Glutamatergic neuron (in vitro differentiated cells): ENCODE measurements at regions not wholly inside any gene's neighbourhood (a gene's known extent, or its start where the extent isn't known, plus 50 kb on each side); places are given as distances from the start of the nearest gene placed in this dataset.

Experiments
- DNase-seq: peaks from one replicate; pipeline ENCODE4 v3.0.0; 2022
- H3K27ac Mint-ChIP-seq: one replicate; pipeline ENCODE4 v1.8.0; 2020; ENCODE audit warnings: mild to moderate bottlenecking, mixed read lengths, inconsistent platforms; ENCODE audit not compliant: unreplicated experiment
- H3K27me3 Mint-ChIP-seq: one replicate; pipeline ENCODE4 v1.8.0; 2020; ENCODE audit warnings: mild to moderate bottlenecking, moderate library complexity, mixed read lengths, inconsistent platforms; ENCODE audit not compliant: unreplicated experiment
- H3K36me3 Mint-ChIP-seq: one replicate; pipeline ENCODE4 v1.8.0; 2020; ENCODE audit warnings: mild to moderate bottlenecking, mixed read lengths, inconsistent platforms; ENCODE audit not compliant: unreplicated experiment
- H3K4me1 Mint-ChIP-seq: one replicate; pipeline ENCODE4 v1.8.0; 2020; ENCODE audit warnings: mild to moderate bottlenecking, low read depth, mixed read lengths, inconsistent platforms; ENCODE audit not compliant: unreplicated experiment
- H3K4me3 Mint-ChIP-seq: one replicate; pipeline ENCODE4 v1.8.0; 2020; ENCODE audit warnings: mild to moderate bottlenecking, mixed read lengths, inconsistent platforms; ENCODE audit not compliant: unreplicated experiment
- H3K9me3 Mint-ChIP-seq: one replicate; pipeline ENCODE4 v1.8.0; 2020; ENCODE audit warnings: mild to moderate bottlenecking, moderate library complexity, mixed read lengths, inconsistent platforms; ENCODE audit not compliant: unreplicated experiment
- CTCF ChIP-seq: fragments of 200-600 bp; sonication (generic); IDR thresholded peaks from one replicate; pipeline ENCODE4 v1.5.0; 2021; ENCODE audit not compliant: partially characterized antibody, unreplicated experiment

DNA sequence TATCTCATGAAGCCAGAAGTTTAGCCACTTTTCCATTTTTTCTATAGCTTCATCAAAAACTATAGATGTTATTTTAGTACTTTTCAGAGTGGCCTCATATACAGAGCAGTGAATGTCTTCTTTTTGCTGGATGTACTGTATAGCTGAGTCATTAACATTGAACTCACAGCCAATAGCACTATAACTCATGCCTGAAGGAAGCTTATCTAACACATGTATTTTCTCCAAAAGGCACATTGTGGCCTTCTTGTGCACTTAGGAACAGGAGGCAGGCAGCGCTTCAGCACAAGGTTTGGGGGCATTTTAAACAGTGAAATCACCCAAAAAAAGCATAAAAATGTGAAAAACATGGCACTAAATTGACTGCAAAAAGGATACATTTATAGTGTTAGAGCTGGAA, 336.8 kb upstream of the TMTC1 start:
- TF ChIP-seq CTCF: no peak
- Mint-ChIP-seq H3K4me3 (no peak overlapping the region), H3K9me3 (peaks cover 2% of the 10 kb centered on the region), H3K4me1 (no peaks in the 10 kb centered on the region), H3K36me3 (no peaks in the 10 kb centered on the region), H3K27me3 (no peaks in the 10 kb centered on the region), H3K27ac (no peak overlapping the region)
- no peak for DNase-seq

GRCh38 chr12:30117483-30117882, 333.7 kb upstream of the TMTC1 start:
- Mint-ChIP-seq H3K27me3 (no peaks in the 10 kb centered on the region), H3K27ac (no peak overlapping the region), H3K4me3 (no peak overlapping the region), H3K4me1 (no peaks in the 10 kb centered on the region), H3K36me3 (no peaks in the 10 kb centered on the region), H3K9me3 (peaks cover 2% of the 10 kb centered on the region)
- TF ChIP-seq CTCF: no peak
- DNase-seq: no peak

DNA sequence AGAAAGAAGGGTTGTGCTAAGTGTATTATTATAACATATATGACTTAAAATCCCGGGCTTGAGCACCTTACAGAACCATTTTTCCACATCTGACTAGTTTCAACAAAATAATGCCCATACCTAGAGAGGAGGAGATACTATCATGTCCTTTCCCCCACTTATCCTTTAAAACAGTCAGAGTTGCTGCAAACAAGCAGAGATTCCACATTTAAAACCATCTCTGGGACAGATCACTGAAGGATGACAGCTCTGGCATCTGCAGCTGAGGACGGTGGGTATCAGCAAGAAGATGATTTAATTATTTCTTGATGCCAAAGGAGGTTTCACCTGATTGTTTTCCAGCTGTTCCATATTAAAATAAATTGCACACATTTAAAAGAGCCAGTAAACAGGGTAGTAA, 328.0 kb upstream of the TMTC1 start:
- Mint-ChIP-seq H3K27me3 (no peaks in the 10 kb centered on the region), H3K4me1 (peaks cover 2% of the 10 kb centered on the region), H3K27ac (no peak overlapping the region), H3K36me3 (peaks cover 11% of the 10 kb centered on the region), H3K4me3 (no peak overlapping the region), H3K9me3 (no peaks in the 10 kb centered on the region)
- DNase-seq: no peak
- no peak for TF ChIP-seq CTCF

GRCh38 chr12:30110958-30111586, 327.3 kb upstream of the TMTC1 start:
- no peak overlapping the region for H3K4me3 Mint-ChIP-seq
- no peak for TF ChIP-seq CTCF
- no peak overlapping the region for H3K27ac Mint-ChIP-seq
- H3K9me3 Mint-ChIP-seq: peaks cover 1% of the 10 kb centered on the region
- no peaks in the 10 kb centered on the region for H3K27me3 Mint-ChIP-seq
- DNase-seq: no peak
- H3K36me3 Mint-ChIP-seq: peaks cover 11% of the 10 kb centered on the region
- H3K4me1 Mint-ChIP-seq: peaks cover 2% of the 10 kb centered on the region

DNA sequence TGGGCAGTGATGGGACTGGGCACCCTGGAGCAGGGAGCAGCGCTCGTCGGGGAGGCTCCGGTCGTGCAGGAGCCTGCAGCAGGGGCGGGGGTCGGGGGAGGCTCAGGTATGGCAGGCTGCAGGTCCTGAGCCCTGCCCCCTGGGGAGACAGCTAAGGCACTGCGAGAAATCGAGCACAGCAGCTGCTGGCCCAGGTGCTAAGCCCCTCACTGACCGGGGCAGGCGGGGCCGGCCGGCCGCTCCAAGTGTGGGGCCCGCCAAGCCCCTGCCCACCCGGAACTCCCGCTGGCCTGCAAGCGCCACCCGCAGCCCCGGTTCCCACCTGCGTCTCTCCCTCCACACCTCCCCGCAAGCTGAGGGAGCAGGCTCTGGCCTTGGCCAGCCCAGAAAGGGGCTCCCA, 326.8 kb upstream of the TMTC1 start:
- H3K4me1 Mint-ChIP-seq: peaks cover 4% of the 10 kb centered on the region
- no peak for TF ChIP-seq CTCF
- H3K9me3 Mint-ChIP-seq: peaks cover 2% of the 10 kb centered on the region
- no peaks in the 10 kb centered on the region for H3K27me3 Mint-ChIP-seq
- no peak overlapping the region for H3K27ac Mint-ChIP-seq
- H3K36me3 Mint-ChIP-seq: peaks cover 11% of the 10 kb centered on the region
- H3K4me3 Mint-ChIP-seq: no peak overlapping the region
- no peak for DNase-seq
